ENCODE measurements at regions not wholly inside any gene's neighbourhood (a gene's known extent, or its start where the extent isn't known, plus 50 kb on each side); places are given as distances from the start of the nearest gene placed in this dataset.

GRCh38 chr22:48741540-48741939, 1086.1 kb downstream of the BRD1 start:
- Histone ChIP-seq H3K4me3 (ENCODE audit: low read depth in 1 of 2, low read length in 2 of 2) (no peak overlapping the region), H3K36me3 (ENCODE audit: control insufficient read depth in 1 of 2, insufficient read depth in 2 of 2, low read length in 2 of 2) (no peaks in the 10 kb centered on the region), H3K27me3 (ENCODE audit: low read depth, low read length) (no peaks in the 10 kb centered on the region), H3K27ac (ENCODE audit: low read length) (no peak overlapping the region), H3K4me1 (ENCODE audit: control insufficient read depth in 1 of 2, insufficient read depth in 2 of 2, low read length in 2 of 2) (no peaks in the 10 kb centered on the region), H3K9me3 (ENCODE audit: control insufficient read depth in 1 of 2, low read length in 2 of 2) (no peaks in the 10 kb centered on the region)

GRCh38 chr22:48740731-48741405, 1086.8 kb downstream of the BRD1 start:
- Histone ChIP-seq H3K27ac (ENCODE audit: low read length) (no peak overlapping the region), H3K27me3 (ENCODE audit: low read depth, low read length) (no peaks in the 10 kb centered on the region), H3K4me1 (ENCODE audit: control insufficient read depth in 1 of 2, insufficient read depth in 2 of 2, low read length in 2 of 2) (no peaks in the 10 kb centered on the region), H3K36me3 (ENCODE audit: control insufficient read depth in 1 of 2, insufficient read depth in 2 of 2, low read length in 2 of 2) (no peaks in the 10 kb centered on the region), H3K9me3 (ENCODE audit: control insufficient read depth in 1 of 2, low read length in 2 of 2) (no peaks in the 10 kb centered on the region), H3K4me3 (ENCODE audit: low read depth in 1 of 2, low read length in 2 of 2) (no peak overlapping the region)

GRCh38 chr22:48740086-48740730, 1087.5 kb downstream of the BRD1 start:
- no peak overlapping the region for H3K27ac ChIP-seq (ENCODE audit: low read length)
- no peaks in the 10 kb centered on the region for H3K9me3 ChIP-seq (ENCODE audit: control insufficient read depth in 1 of 2, low read length in 2 of 2)
- no peaks in the 10 kb centered on the region for H3K27me3 ChIP-seq (ENCODE audit: low read depth, low read length)
- no peaks in the 10 kb centered on the region for H3K4me1 ChIP-seq (ENCODE audit: control insufficient read depth in 1 of 2, insufficient read depth in 2 of 2, low read length in 2 of 2)
- H3K36me3 ChIP-seq (ENCODE audit: control insufficient read depth in 1 of 2, insufficient read depth in 2 of 2, low read length in 2 of 2), result no peaks in the 10 kb centered on the region
- no peak overlapping the region for H3K4me3 ChIP-seq (ENCODE audit: low read depth in 1 of 2, low read length in 2 of 2)

GRCh38 chr22:48739348-48740085, 1088.2 kb downstream of the BRD1 start:
- Histone ChIP-seq H3K27ac (ENCODE audit: low read length) (no peak overlapping the region), H3K4me3 (ENCODE audit: low read depth in 1 of 2, low read length in 2 of 2) (no peak overlapping the region), H3K4me1 (ENCODE audit: control insufficient read depth in 1 of 2, insufficient read depth in 2 of 2, low read length in 2 of 2) (no peaks in the 10 kb centered on the region)

GRCh38 chr22:48738204-48738980, 1089.3 kb downstream of the BRD1 start:
- Histone ChIP-seq H3K4me1 (ENCODE audit: control insufficient read depth in 1 of 2, insufficient read depth in 2 of 2, low read length in 2 of 2) (no peaks in the 10 kb centered on the region), H3K4me3 (ENCODE audit: low read depth in 1 of 2, low read length in 2 of 2) (no peak overlapping the region), H3K27ac (ENCODE audit: low read length) (no peak overlapping the region), H3K9me3 (ENCODE audit: control insufficient read depth in 1 of 2, low read length in 2 of 2) (no peaks in the 10 kb centered on the region), H3K27me3 (ENCODE audit: low read depth, low read length) (no peaks in the 10 kb centered on the region), H3K36me3 (ENCODE audit: control insufficient read depth in 1 of 2, insufficient read depth in 2 of 2, low read length in 2 of 2) (no peaks in the 10 kb centered on the region)

More at GRCh38 chr22:48739348-48740085, 1088.2 kb downstream of the BRD1 start:
- no peaks in the 10 kb centered on the region for H3K9me3 ChIP-seq (ENCODE audit: control insufficient read depth in 1 of 2, low read length in 2 of 2)
- H3K27me3 ChIP-seq (ENCODE audit: low read depth, low read length), result no peaks in the 10 kb centered on the region
- no peaks in the 10 kb centered on the region for H3K36me3 ChIP-seq (ENCODE audit: control insufficient read depth in 1 of 2, insufficient read depth in 2 of 2, low read length in 2 of 2)

GRCh38 chr22:48737461-48738203, 1090.0 kb downstream of the BRD1 start:
- H3K27ac ChIP-seq (ENCODE audit: low read length), result no peak overlapping the region
- H3K36me3 ChIP-seq (ENCODE audit: control insufficient read depth in 1 of 2, insufficient read depth in 2 of 2, low read length in 2 of 2), result no peaks in the 10 kb centered on the region
- H3K27me3 ChIP-seq (ENCODE audit: low read depth, low read length), result no peaks in the 10 kb centered on the region
- no peaks in the 10 kb centered on the region for H3K9me3 ChIP-seq (ENCODE audit: control insufficient read depth in 1 of 2, low read length in 2 of 2)
- no peaks in the 10 kb centered on the region for H3K4me1 ChIP-seq (ENCODE audit: control insufficient read depth in 1 of 2, insufficient read depth in 2 of 2, low read length in 2 of 2)
- H3K4me3 ChIP-seq (ENCODE audit: low read depth in 1 of 2, low read length in 2 of 2), result no peak overlapping the region

- Histone ChIP-seq H3K27me3 (ENCODE audit: low read depth, low read length) (no peaks in the 10 kb centered on the region), H3K36me3 (ENCODE audit: control insufficient read depth in 1 of 2, insufficient read depth in 2 of 2, low read length in 2 of 2) (no peaks in the 10 kb centered on the region), H3K4me1 (ENCODE audit: control insufficient read depth in 1 of 2, insufficient read depth in 2 of 2, low read length in 2 of 2) (no peaks in the 10 kb centered on the region), H3K4me3 (ENCODE audit: low read depth in 1 of 2, low read length in 2 of 2) (no peak overlapping the region), H3K27ac (ENCODE audit: low read length) (no peak overlapping the region), H3K9me3 (ENCODE audit: control insufficient read depth in 1 of 2, low read length in 2 of 2) (no peaks in the 10 kb centered on the region)
These were observed 1090.8 kb downstream of the BRD1 start for GRCh38 chr22:48736593-48737460.

- Histone ChIP-seq H3K4me1 (ENCODE audit: control insufficient read depth in 1 of 2, insufficient read depth in 2 of 2, low read length in 2 of 2) (no peaks in the 10 kb centered on the region), H3K9me3 (ENCODE audit: control insufficient read depth in 1 of 2, low read length in 2 of 2) (no peaks in the 10 kb centered on the region), H3K27ac (ENCODE audit: low read length) (no peak overlapping the region), H3K27me3 (ENCODE audit: low read depth, low read length) (no peaks in the 10 kb centered on the region), H3K4me3 (ENCODE audit: low read depth in 1 of 2, low read length in 2 of 2) (no peak overlapping the region), H3K36me3 (ENCODE audit: control insufficient read depth in 1 of 2, insufficient read depth in 2 of 2, low read length in 2 of 2) (no peaks in the 10 kb centered on the region)
These were observed 1092.7 kb downstream of the BRD1 start for GRCh38 chr22:48734961-48735360.

GRCh38 chr22:48734359-48734758, 1093.3 kb downstream of the BRD1 start:
- Histone ChIP-seq H3K27ac (ENCODE audit: low read length) (no peak overlapping the region), H3K9me3 (ENCODE audit: control insufficient read depth in 1 of 2, low read length in 2 of 2) (no peaks in the 10 kb centered on the region), H3K27me3 (ENCODE audit: low read depth, low read length) (no peaks in the 10 kb centered on the region), H3K4me1 (ENCODE audit: control insufficient read depth in 1 of 2, insufficient read depth in 2 of 2, low read length in 2 of 2) (no peaks in the 10 kb centered on the region), H3K4me3 (ENCODE audit: low read depth in 1 of 2, low read length in 2 of 2) (no peak overlapping the region), H3K36me3 (ENCODE audit: control insufficient read depth in 1 of 2, insufficient read depth in 2 of 2, low read length in 2 of 2) (no peaks in the 10 kb centered on the region)

- H3K27me3 ChIP-seq (ENCODE audit: low read depth, low read length), result no peaks in the 10 kb centered on the region
- no peaks in the 10 kb centered on the region for H3K4me1 ChIP-seq (ENCODE audit: control insufficient read depth in 1 of 2, insufficient read depth in 2 of 2, low read length in 2 of 2)
- no peaks in the 10 kb centered on the region for H3K36me3 ChIP-seq (ENCODE audit: control insufficient read depth in 1 of 2, insufficient read depth in 2 of 2, low read length in 2 of 2)
- H3K27ac ChIP-seq (ENCODE audit: low read length), result no peak overlapping the region
- H3K4me3 ChIP-seq (ENCODE audit: low read depth in 1 of 2, low read length in 2 of 2), result no peak overlapping the region
- peaks cover 0 to 16% of the 10 kb centered on the region in 2 donors for H3K9me3 ChIP-seq (ENCODE audit: control insufficient read depth in 1 of 2, low read length in 2 of 2)
These were observed 1098.0 kb downstream of the BRD1 start for GRCh38 chr22:48729499-48730171.

Measured in muscle layer of duodenum (tissue), 2 donors.